Smooth muscle cell (in vitro differentiated cells): ENCODE measurements at regions not wholly inside any gene's neighbourhood (a gene's known extent, or its start where the extent isn't known, plus 50 kb on each side); places are given as distances from the start of the nearest gene placed in this dataset.

Experiments used
- DNase-seq: peaks from one replicate; lab custom pipeline; 2025; ENCODE audit not compliant: unreplicated experiment; lab: John Stamatoyannopoulos, UW
- H2AFZ ChIP-seq: fragments of 200-600 bp; sonication (generic); 2 replicates; pipeline ENCODE4 v1.6.0; 2016; ENCODE audit warnings: antibody characterized with exemption, low read depth, mild to moderate bottlenecking
- H3F3A ChIP-seq: fragments of 200-600 bp; sonication (generic); 2 replicates; pipeline ENCODE4 v1.6.0; 2017; ENCODE audit warnings: antibody characterized with exemption, low read depth
- H3K27ac ChIP-seq: fragments of 200-600 bp; sonication (generic); 2 replicates; pipeline ENCODE4 v1.5.1; 2016; ENCODE audit warnings: low read depth, mild to moderate bottlenecking
- H3K27me3 ChIP-seq: fragments of 200-600 bp; sonication (generic); 2 replicates; pipeline ENCODE4 v1.6.1; 2016; ENCODE audit warnings: low read depth, mild to moderate bottlenecking
- H3K36me3 ChIP-seq: fragments of 200-600 bp; sonication (generic); 2 replicates; pipeline ENCODE4 v1.5.1; 2016; ENCODE audit warnings: low read depth
- H3K4me1 ChIP-seq: fragments of 200-600 bp; sonication (generic); 2 replicates; pipeline ENCODE4 v1.5.1; 2016; ENCODE audit warnings: low read depth
- H3K4me2 ChIP-seq: fragments of 200-600 bp; sonication (generic); 2 replicates; pipeline ENCODE4 v1.6.0; 2016; ENCODE audit warnings: mild to moderate bottlenecking
- H3K4me3 ChIP-seq: fragments of 200-600 bp; sonication (generic); 2 replicates; pipeline ENCODE4 v1.5.1; 2016; ENCODE audit warnings: mild to moderate bottlenecking
- H3K79me2 ChIP-seq: fragments of 200-600 bp; sonication (generic); 2 replicates; pipeline ENCODE4 v1.6.0; 2016; ENCODE audit warnings: low read depth, mild to moderate bottlenecking
- H3K9ac ChIP-seq: fragments of 200-600 bp; sonication (generic); 2 replicates; pipeline ENCODE4 v1.6.0; 2016; ENCODE audit warnings: low read depth
- H3K9me3 ChIP-seq: fragments of 200-600 bp; sonication (generic); replicated peaks from 2 replicates; pipeline ENCODE4 v1.5.1; 2016; ENCODE audit warnings: low read depth
- H4K20me1 ChIP-seq: fragments of 200-600 bp; sonication (generic); 2 replicates; pipeline ENCODE4 v1.6.0; 2016; ENCODE audit warnings: low read depth
- CTCF ChIP-seq: fragments of 200-600 bp; sonication (generic); IDR thresholded peaks from 2 replicates; pipeline ENCODE4 v1.5.1; 2017; ENCODE audit warnings: borderline replicate concordance, mild to moderate bottlenecking, antibody characterized with exemption; ENCODE audit not compliant: insufficient read depth, poor library complexity, severe bottlenecking
- WGBS: methylation state at CpG from one replicate; pipeline ENCODE4 v1.1.7; 2016; ENCODE audit warnings: low lambda C conversion rate; 5-methylcytosine and 5-hydroxymethylcytosine counted together

- 86% methylated on average over 3 of the region's 3 CpGs for WGBS
- H4K20me1 ChIP-seq: no peaks in the 10 kb centered on the region
- H3K9me3 ChIP-seq: no peaks in the 10 kb centered on the region
- no peaks in the 10 kb centered on the region for H3K79me2 ChIP-seq
- DNase-seq: no peak
- H3K27me3 ChIP-seq: no peaks in the 10 kb centered on the region
- peaks cover 4% of the 10 kb centered on the region for H3K4me1 ChIP-seq
- H3K9ac ChIP-seq: no peak overlapping the region
- H3F3A ChIP-seq: no peaks in the 10 kb centered on the region
- peak overlapping the region; percentile 36 for H3K27ac ChIP-seq
- TF ChIP-seq CTCF: no peak
- no peak overlapping the region for H3K4me3 ChIP-seq
- H2AFZ ChIP-seq: no peak overlapping the region
- H3K4me2 ChIP-seq: no peak overlapping the region
- H3K36me3 ChIP-seq: no peaks in the 10 kb centered on the region
Measured at GRCh38 chr3:124410471-124410870, 319.8 kb upstream of the UMPS start.

DNA sequence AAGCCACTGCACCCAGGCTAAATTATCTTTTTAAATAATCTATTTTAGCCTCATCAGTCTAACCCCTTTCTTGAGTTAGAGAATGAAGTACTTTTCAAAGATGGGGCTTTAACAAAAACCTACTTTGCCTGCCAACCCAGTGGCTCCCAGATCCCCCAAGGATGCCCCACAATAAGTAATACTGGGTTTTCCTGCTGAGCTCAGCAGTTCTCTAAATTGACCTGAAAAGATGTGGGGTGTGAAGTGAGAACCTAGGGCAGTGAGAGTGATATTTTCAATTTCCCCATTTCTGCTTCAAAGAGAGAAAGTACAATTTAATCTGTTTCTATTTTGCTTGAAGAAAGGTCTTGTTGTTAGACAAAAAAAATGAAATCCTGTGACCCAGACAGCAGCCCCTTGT is 318.5 kb upstream of the UMPS start:
- Histone ChIP-seq H3K9me3 (no peaks in the 10 kb centered on the region), H3F3A (no peaks in the 10 kb centered on the region), H3K27ac (no peak overlapping the region), H4K20me1 (no peaks in the 10 kb centered on the region), H3K4me1 (peaks cover 4% of the 10 kb centered on the region), H3K27me3 (no peaks in the 10 kb centered on the region), H2AFZ (no peak overlapping the region), H3K79me2 (no peaks in the 10 kb centered on the region), H3K4me2 (no peak overlapping the region), H3K9ac (no peak overlapping the region), H3K36me3 (no peaks in the 10 kb centered on the region), H3K4me3 (no peak overlapping the region)
- TF ChIP-seq CTCF: no peak
- no peak for DNase-seq

- Histone ChIP-seq H3K79me2 (no peaks in the 10 kb centered on the region), H3K36me3 (no peaks in the 10 kb centered on the region), H3K9me3 (no peaks in the 10 kb centered on the region), H3K9ac (no peak overlapping the region), H3K27me3 (no peaks in the 10 kb centered on the region), H3K27ac (no peak overlapping the region), H3F3A (no peaks in the 10 kb centered on the region), H3K4me2 (no peak overlapping the region), H4K20me1 (no peaks in the 10 kb centered on the region), H2AFZ (no peak overlapping the region), H3K4me3 (no peak overlapping the region), H3K4me1 (peaks cover 4% of the 10 kb centered on the region)
- no peak for TF ChIP-seq CTCF
- no peak for DNase-seq
Measured at GRCh38 chr3:124412644-124413043, 317.6 kb upstream of the UMPS start.

DNA sequence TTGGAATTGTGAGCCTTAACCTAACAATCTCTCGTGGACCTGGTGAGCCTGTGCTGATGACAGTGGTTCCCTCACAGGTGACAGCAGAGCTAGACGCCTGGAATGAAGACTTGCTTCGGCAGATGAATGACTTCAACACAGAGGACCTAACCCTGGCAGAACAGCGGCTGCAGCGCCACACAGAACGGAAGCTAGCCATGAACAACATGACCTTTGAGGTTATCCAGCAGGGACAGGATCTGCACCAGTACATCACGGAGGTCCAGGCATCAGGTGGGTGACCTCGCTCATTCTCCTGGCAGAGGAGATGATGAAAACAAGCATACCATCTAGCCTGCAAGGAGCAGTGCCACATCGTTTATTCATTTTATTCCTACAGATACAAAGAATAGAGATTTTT is 316.9 kb upstream of the UMPS start:
- H3F3A ChIP-seq: no peaks in the 10 kb centered on the region
- H3K4me2 ChIP-seq: no peak overlapping the region
- H3K9me3 ChIP-seq: no peaks in the 10 kb centered on the region
- no peak overlapping the region for H2AFZ ChIP-seq
- no peak overlapping the region for H3K4me3 ChIP-seq
- peaks cover 4% of the 10 kb centered on the region for H3K4me1 ChIP-seq
- no peak overlapping the region for H3K9ac ChIP-seq
- 99% methylated on average over 9 of the region's 9 CpGs for WGBS
- no peaks in the 10 kb centered on the region for H4K20me1 ChIP-seq
- no peak for DNase-seq
- no peaks in the 10 kb centered on the region for H3K36me3 ChIP-seq
- TF ChIP-seq CTCF: no peak
- no peaks in the 10 kb centered on the region for H3K27me3 ChIP-seq
- H3K79me2 ChIP-seq: no peaks in the 10 kb centered on the region
- H3K27ac ChIP-seq: no peak overlapping the region
